ENCODE measurements at regions not wholly inside any gene's neighbourhood (a gene's known extent, or its start where the extent isn't known, plus 50 kb on each side); places are given as distances from the start of the nearest gene placed in this dataset.
A peak's percentile ranks its signal among the peaks of the same experiment; 100 is the strongest.

DNA sequence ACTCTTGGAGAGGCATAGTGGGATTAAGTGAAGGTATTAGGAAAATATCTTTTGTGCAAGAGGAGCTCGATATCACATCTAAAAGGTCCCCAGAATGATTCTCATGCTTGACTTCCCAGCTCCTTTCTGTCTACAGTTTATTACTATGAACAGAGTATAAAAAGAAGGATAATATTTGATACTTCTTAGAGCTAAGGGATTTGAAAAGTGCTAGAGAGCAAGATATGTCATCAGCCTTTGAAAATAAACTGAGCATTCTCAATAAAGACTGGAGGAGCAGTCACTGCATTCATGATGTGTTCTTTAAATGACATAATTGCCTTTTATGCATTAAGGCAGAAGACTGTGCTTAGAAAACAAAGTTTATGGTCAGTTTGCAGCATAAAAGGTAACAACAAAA, 543.2 kb upstream of the NRXN1 start:
- no peak for DNase-seq (ENCODE audit: low read depth, low spot score)

DNA sequence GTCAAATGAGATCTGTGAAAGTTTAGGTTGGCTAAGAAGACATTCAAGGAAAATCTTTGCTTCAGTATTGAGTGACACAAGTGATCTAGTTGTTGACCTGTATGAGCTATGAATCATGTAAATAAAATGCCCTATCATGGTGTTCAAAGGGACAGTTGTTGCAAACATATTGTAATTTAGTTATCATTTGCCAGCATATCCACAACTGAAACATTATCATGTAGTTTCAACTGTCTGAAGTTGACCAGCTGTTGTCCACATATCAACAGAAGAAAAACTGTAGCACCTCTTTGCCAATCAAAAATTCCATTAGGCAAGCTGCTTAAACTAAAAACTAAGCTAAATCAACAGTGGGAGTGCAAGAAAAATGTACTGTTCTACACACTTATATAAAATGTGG, 527.1 kb upstream of the NRXN1 start:
- no peak for DNase-seq (ENCODE audit: low read depth, low spot score)

DNA sequence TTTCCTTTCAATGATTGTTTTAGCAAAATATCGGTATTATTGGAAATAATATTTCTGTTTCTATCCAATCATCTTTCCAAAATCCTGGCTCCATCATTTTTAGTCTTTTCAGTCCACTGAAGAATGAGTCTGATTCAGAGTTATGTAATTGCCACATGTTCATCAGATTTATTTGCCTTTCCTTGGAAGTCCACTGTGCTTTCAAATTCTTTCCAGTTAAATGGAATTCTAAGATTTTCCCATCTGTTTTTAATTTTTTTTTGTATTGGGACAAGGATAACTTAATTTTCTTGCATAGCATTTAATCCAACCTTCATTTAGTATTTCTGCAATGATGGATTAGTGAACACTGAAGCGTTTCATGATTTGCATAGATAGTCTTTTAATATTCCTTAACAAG, 521.5 kb upstream of the NRXN1 start:
- no peak for DNase-seq (ENCODE audit: low read depth, low spot score)

DNA sequence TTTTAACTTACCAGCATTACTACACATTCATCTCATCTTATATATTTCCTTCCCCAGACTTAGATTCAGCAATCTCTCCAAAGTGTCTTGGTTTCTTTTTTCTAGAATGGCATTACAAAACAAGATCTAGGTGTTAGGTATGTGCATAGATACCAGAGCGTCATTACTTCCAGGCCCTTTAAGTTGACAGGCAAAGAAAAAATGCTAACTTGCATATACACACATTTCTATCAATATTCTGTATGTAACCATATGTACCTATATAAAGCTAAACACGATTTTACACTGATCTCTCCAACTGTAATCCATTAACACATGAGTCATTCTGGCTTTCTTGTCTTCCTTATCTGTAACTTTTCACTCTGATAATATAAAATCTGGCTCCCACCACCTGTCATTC, 503.8 kb upstream of the NRXN1 start:
- no peak for DNase-seq (ENCODE audit: low read depth, low spot score)

DNA sequence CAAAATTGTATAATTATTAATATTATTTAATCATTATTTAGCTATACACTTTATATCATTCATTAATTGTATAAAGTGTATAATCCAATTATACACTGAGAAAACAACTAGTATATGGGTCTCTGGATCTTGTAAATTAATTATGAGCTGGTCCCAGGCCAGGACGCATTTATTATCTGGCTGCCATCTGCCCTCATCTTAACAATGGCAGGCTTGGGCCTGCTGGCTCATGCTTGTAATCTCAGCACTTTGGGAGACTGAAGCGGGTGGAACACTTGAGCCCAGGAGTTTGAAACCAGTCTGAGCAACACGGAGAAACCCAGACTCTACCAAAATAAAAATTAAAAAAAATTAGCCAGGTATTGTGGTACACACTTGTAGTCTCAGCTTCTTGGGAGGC, 502.2 kb upstream of the NRXN1 start:
- no peak for DNase-seq (ENCODE audit: low read depth, low spot score)

DNA sequence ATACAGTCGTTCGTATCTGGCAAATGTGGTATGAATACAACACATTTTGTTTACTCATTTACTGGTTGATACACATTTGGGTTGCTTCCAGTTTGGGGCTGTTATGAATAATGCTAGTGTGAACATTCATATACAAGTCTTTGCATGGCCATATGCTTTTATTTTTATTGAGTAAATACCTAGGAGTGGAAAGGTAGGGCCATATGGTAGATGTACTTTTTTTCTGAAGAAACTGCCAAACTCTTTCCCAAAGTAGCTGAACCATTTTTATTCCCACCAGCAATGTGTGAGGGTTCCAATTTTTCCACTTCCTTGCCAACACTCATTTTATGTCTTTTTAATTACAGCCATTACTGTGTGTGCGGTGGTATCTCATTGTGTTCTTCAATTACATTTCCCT, 496.2 kb upstream of the NRXN1 start:
- DNase-seq (ENCODE audit: low read depth, low spot score), result no peak

DNA sequence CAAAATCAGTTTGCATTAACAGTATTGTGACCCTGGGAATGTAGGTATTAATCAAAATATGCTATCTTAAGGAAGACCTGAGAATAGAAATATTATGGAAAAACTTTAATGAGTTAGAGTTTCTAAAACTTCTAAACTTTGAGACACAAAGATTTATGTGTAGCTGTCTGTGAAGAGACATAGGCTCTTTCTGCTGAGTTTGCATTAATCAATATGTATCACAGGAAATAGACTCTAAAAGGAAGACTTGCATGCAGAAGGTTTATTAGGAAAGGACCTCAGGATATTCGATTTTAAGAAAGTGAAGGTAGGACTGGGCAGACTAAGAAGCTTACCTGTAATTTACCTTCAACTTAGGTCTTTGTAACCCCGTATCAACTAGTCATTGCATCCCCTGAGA, 494.8 kb upstream of the NRXN1 start:
- no peak for DNase-seq (ENCODE audit: low read depth, low spot score)

DNA sequence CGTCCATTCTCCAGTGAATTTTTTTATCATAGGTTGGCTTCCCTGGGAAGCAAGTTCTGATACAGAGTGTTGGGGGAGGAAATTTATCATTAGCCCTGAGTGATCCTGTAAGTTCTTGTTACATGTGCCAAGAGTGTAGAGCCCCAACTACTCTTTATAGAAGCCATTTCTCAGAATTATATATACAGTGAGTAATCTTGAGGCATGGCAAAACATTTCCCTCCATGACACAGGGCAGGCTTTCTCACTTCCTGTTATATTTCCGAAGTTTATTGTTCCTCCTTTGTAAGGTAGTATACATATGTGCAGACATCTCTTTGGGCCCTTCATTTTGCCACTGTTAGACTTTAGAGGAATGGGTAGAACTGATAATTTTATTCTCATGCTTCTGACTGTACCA, 484.7 kb upstream of the NRXN1 start:
- peak; percentile 47 for DNase-seq (ENCODE audit: low read depth, low spot score)

DNA sequence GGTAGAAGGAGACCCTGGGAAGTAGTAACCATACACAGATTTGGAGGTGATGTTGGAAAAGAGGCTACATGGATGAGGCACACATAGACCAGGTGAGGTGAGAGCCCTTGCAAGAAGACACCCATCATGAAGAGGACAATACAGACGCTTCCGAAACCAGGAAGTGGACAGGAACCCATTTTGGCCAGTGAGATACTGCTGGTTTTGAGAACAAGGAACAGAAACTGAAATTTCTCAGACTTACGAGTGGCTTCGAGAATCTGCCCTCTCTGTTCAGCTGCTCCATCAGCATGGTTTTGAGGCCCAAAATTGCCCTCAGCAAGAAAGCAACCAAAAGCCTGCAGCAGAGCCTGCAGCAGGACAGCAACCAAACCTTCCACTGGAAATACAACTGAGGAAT, 479.1 kb upstream of the NRXN1 start:
- DNase-seq (ENCODE audit: low read depth, low spot score), result no peak

DNA sequence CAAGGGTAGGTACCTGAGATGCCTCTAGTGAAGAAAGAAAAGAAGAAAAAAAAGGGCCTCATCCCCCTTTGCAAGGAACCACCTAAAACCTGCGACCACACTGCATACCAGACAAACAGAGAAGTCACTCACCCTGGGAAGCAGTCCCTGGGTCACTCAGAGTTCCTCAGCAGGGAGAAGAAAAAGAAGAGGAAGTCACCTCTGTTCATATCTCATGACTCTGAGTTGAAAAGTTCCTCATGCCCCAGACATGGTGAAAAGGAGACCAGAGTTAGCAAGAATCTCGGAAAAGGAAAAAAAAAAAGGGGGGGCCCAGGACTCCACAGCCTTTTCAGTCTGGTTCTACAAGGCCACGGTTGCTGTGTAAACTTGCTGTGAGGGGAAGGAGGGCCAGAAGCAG, 478.4 kb upstream of the NRXN1 start:
- no peak for DNase-seq (ENCODE audit: low read depth, low spot score)

DNA sequence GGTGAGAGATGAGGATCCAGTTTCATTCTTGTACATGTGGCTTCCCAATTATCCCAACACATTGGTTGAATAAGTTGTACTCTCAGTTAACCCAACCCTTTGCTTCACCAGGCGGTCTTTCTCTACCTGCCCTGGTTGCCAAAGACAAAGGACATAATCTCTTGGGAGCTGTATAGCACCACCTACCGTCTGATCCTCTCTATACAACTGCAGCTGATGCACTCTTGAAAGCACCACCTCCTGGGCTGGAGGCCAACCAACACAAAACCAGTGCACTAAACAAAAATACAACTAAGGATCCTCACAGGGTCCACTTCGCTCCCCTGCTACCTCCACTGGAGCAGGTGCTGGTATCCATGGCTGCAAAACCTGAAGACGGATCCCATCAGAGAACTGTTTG, 473.6 kb upstream of the NRXN1 start:
- no peak for DNase-seq (ENCODE audit: low read depth, low spot score)

DNA sequence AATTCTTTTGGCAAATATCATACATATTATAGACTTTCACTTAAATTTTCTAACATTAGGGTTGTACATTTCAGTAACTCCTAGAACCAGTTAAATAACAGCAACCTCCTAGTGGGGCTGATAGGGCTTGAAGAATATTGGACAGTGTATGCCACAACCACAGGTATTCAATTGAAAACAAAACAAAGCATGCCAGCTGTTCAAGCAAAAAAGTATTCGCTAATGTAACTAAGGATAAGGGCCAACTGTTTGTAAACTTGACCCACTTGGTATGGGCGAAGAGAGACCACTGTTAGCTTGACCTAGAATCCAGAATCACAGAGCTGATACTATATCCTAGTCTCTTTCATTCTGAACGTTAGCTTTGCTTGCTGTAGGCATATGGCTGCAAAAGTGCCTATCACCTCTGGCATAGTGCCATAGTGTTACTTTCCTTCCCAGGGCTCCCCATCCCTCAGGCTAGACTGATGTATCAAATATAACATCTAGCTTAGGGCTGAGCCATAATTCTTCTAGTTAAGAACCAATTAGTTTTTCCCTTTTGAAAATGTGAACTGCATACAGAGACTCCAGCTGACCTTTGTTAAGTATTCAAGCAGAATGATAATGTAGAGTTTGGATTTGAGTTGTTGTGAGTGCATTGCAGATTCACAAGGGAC, 458.8 kb upstream of the NRXN1 start:
- no peak for DNase-seq (ENCODE audit: low read depth, low spot score)

DNA sequence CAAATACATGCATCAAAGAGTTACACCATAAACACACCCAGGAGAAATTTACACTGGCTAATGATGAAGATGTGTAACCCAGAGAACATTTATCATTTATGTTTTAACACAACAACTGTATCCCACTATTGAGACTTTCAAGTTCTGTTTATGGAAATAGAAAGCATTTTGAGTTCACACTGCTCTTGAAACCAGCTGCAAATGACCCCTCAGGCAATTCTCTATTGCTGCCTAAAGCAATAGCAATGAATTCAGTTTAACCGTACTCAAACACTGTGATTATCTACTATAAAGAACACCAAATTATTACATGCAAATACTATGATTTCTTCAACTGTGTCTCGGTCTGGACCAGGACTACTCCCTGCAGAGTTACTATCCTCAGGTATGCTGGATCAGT, 452.7 kb upstream of the NRXN1 start:
- DNase-seq (ENCODE audit: low read depth, low spot score), result no peak

DNA sequence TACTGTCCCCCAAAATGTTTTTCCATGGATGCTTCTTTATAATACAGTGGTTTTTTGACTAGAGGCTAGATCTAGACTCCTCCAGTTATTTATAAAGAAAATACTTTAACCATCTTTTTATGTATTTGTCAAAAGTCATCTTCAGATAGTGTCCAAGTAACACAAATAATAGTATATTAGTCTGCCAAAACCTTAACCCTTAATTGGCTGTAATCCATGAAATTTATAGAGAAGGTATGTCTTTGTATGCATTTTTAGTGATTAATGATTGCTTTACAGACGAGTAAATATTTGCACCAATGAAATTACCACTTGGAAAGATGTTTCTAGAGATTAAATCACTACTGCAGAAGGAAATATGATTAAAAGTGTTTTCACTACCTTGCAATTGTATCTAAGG, 451.8 kb upstream of the NRXN1 start:
- no peak for DNase-seq (ENCODE audit: low read depth, low spot score)

DNA sequence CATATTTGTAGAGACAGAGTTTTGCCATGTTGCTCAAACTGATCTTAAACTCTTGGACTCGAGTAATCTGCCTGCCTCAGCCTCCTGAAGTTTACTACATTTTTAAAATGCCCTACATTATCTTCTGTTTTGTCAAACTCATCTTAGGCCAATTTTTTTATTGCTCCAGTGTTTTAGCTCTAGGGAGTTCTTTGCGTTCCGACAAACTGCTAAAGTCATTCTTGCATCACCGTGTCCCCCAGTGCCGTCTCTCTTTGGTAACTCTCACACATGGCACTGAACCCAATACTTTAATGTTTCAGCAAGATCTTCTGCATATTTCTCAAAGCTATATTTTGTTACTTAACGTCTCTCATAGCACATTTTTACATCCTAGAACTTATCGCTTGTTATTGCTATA, 440.9 kb upstream of the NRXN1 start:
- DNase-seq (ENCODE audit: low read depth, low spot score), result no peak

DNA sequence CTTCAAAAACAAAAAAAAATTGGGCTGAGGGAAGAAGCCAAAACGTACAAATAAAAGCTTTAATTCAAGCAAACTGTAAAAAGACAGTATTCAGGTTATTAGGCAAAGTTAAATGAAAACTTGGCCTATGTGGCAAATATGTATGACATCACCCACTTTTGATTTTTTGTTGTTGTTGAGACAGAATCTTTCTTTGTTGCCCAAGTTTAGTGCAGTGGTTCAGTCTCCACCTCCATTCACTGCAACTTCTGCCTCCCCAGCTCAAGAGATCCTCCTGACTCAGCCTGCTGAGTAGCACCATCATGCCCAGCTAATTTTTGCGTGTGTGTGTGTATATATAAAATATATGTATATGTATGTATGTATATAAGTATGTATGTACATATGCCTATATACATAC, 440.4 kb upstream of the NRXN1 start:
- DNase-seq (ENCODE audit: low read depth, low spot score), result no peak

DNA sequence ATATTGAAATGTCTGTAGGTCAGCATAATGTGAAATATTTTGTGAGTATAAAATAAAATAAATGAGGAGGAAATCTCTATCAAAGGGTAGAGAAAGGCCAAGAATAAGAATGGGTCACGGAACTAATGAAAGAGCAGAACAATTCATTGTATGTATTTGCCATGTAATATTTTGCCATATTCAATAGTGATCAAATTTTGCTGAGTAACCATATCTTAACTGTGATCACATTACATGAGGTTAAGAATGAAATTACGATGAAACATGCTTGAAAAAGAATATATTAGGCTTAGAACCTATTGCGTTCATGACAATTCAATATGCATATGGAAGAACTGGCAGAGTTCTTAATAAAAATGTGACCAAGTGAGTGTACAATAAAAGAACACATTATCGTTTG, 437.2 kb upstream of the NRXN1 start:
- DNase-seq (ENCODE audit: low read depth, low spot score), result no peak

DNA sequence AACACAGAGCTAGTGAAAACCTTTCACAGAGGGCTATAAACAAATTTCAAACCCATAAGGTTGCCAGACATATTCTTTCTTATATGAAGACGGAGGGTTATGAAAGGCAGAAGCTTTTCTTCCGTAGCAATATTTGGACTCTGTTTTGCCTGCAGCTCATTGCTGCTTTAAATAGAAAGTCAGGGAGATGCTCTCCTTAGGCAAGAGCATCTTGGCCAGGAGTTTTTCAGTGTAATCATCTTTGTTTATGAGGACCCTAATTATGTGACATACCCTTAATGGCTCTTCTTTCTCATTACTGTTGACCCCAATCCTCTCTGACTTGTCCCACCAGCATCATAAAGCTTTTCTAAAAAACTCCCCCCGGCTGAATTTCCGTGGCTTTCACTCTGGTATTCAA, 433.4 kb upstream of the NRXN1 start:
- no peak for DNase-seq (ENCODE audit: low read depth, low spot score)

DNA sequence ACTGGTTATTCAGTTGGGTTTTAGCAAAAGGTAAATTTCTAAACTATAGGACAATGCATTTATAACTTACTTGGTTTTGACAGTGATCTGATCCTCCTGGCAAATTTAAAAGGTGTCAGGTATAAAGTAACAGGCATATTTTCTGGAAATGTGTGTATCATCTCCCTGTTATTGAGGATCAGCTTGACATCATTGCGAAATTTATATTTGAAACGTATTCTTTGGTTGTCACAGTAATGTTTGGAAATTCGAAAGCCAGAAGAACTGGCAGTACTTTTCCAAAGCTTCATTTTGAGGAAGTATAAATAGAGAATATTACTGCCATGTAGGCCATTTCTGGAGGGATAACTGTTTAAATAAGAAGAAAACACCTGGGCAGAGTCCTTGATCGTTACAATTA, 422.2 kb upstream of the NRXN1 start:
- DNase-seq (ENCODE audit: low read depth, low spot score), result no peak

DNA sequence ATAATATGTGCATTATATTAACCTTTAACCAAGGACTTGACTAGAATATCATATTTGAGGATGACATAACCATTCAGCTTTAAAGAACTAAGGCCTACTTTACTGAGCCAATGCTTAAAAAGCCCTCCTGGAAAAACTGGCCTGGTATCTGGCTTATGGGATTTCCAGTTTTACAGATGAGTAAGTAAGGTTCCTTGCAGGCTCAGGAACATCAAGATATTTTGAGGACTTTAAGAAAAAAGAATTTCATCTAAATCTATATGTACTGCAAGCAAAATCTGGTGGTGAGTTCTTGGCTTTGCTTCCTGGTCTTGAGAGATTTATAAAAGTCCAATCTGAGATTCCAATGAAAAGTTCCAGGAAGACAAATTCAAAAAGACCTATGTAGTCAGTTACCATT, 417.0 kb upstream of the NRXN1 start:
- no peak for DNase-seq (ENCODE audit: low read depth, low spot score)

DNA sequence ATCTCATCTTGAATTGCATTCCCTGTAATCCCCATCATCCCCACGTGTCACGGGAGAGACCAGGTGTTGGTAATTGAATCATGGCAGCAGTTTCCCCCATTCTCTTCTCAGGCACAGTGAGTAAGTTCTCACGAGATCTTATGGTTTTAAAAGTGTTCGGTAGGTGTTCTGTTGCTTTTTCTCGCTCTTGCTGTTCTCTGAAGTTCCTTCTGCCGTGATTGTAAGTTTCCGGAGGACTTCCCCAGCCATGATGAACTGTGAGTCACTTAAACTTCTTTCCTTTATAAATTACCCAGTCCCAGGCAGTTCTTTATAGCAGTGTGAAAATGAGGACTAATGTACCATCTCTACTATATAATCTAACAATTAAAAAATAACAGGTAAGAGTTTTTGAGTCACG, 409.9 kb upstream of the NRXN1 start:
- no peak for DNase-seq (ENCODE audit: low read depth, low spot score)

DNA sequence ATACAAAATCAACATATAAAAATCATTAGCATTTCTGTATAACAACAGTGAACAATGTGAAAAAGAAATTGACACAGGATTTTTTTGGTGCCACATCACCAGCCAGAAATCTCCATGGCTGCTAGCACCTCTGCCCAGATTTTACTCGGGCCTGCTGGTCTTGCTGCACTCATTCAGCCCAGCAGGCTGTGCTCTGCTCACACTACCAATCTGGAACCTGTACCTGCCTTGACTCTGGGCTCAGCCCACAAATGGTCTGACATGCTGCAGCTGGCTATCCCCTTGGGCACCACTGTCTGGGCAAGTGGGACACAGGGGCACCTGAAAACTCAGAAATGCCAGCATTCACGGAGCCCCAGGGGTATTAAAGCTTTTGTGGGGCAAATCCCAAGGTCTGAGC, 392.5 kb upstream of the NRXN1 start:
- DNase-seq (ENCODE audit: low read depth, low spot score), result no peak

DNA sequence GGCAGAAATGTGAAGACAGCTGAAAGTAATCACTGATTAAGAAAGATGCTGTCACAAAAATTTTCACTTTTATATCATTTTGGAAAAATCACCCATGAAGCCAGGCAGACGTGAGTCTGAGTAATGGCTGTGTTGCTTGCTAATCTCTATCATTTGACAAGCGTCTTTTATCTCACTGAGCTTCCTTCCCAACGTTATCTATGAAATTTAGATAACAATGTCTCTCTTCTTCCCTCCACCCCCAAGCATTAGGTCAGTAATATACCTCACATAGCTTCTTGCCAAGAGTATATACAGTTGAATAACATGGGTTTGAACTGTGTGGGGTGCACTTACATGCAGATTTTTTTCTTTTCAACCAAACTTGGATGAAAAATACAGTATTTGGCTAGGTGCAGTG, 388.6 kb upstream of the NRXN1 start:
- DNase-seq (ENCODE audit: low read depth, low spot score), result no peak

DNA sequence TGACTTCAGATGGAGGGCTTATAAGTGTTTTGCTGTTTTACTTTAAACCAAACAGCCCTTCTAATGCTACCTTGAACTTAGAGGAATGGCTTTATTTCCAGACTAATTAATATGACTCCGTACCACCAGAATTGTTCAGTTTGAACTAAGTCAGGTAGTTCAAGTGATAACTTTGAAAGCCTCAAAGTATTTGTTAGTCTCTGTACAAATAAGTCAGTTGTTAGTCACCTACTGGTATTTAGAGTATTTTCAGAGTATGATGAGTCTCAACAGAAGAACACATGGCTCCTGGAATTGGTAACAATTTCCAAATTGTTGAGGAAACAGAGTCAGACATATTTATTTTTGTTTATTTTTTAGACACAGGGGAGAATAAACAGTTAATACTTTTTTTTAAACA, 381.8 kb upstream of the NRXN1 start:
- DNase-seq (ENCODE audit: low read depth, low spot score), result no peak

Data from pulmonary artery endothelial cell (primary cell).